HG03135 (cell line): ENCODE measurements at regions not wholly inside any gene's neighbourhood (a gene's known extent, or its start where the extent isn't known, plus 50 kb on each side); places are given as distances from the start of the nearest gene placed in this dataset.

Experiments used
- ATAC-seq: cut with Tn5 transposase; IDR thresholded peaks from one replicate; pipeline ENCODE4 v1.9.1; 2021; ENCODE audit warnings: mild to moderate bottlenecking, moderate library complexity; ENCODE audit not compliant: unreplicated experiment

DNA sequence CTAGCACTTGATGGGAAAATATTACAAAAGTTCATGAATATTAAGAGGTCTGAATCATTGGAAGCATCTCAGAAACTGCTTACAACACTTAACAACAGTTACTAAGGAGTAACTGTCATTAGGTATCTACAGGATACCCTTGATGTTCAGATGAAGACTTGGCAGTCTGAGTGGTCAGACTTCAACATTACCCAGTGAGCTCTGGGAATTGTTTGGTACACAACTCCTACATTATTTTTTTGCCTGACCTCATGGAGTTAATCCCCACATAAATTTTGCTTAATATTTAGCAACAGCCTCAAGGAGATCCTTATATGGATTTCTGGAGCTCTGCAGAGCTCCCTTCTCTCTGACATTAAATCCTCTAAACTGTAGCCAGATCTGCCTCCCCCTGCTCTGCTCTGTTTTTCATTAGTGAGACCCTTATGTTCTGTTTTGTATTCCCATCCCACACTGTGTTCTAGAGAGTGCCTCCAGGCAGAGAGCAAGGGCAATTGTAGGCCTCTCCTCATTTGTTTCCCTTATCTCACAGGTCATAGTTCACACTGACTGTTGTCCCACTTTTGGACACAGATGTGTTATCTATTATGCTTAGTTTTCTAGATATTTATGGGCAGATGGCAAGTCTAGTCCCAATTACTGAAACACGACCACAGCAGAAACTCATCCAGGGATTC is 368.8 kb downstream of the GASK1B start:
- ATAC-seq, result no peak

DNA sequence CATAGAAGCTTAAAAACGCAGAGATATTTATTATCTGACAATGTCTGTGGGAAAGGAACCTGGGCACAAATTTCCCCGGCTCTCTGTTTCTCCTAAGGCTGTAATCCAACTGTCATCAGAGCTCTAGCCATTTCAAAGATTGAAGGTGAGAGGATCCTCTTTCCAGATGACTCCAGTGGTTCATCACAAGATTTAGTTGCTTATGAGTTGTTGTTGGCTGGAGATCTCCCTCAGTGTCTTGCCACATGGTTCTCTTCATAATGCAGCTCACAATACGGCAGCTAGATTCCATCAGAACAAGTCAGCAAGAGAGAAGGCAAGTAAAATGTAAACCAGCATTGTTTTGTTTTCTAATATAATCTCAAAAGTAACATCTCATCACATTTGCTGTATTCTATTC is 369.4 kb downstream of the GASK1B start:
- no peak for ATAC-seq

DNA sequence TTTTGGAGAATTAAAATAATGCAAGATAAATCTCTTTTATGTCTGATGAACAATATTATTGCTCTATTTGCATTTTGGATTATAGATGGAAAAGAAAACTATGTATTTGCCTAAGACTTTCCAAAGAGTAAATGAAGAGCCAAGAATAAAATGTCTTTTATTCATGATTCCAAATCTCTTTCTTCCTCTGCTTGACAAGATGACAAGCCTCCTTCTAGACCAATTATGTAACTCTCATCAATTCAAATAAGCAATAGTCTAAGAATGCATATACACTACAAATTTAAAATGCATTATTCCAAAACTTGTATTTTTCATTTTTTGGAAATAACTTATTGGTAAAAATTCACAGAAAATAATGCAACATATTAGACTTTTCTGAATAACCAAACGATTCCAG is 377.3 kb downstream of the GASK1B start:
- ATAC-seq, result no peak

- ATAC-seq, result no peak
These were observed 380.1 kb downstream of the GASK1B start for GRCh38 chr4:157792716-157793115.

DNA sequence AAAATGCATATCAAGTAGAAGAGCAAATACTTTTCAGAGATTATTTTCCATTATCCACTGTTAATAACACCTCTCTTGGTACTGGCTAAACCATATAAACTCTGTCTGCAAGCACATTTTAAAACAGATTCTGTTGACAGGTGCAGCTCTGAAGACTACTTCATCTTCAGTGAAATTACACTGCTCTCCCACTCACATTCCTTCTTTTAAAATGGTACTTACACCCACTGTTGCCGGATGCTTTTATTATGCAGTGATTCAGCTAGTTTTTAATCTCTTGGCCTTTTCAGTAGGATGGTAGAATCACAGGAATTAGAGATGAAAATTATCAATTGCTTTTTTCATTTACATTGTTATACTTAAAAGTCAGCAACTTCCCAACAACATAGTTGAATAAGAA is 381.6 kb downstream of the GASK1B start:
- no peak for ATAC-seq

DNA sequence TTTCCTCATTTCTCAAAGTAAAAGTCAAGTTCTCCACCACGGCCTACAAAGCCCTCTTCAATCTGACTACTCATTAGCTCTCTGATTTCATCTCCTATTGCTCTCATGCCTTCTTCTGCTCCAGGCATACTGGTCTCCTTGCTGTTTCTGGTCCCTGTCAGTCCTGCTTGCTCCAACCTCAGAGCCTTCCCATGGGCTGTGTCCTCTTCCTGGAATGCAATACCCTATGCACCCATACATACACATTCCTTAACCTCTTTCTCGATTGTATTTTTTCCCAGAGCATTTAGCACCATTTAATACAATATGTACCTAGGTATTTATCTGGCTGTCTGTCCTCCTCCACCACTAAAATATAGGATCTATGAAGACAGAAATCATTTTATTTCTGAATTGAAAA is 385.2 kb downstream of the GASK1B start:
- ATAC-seq, result no peak

DNA sequence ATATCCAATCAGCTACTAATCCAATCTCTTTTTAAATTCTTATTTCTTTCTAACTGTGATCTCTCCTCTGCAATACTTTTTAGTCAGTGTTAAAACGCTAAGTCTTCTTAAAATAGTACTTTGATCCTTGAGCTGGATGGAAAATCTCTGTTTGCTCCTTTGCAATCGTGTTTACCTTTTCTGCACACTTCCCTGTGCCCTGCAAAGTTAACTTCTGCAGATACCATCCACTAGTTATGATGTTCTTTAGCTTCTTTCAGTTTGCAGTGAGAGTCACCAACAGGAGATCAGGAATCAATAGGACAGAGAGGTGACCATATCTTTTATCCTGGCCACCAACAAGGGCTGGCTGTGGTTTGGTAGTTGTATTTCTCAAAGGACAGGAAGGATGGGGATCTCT is 391.5 kb downstream of the GASK1B start:
- no peak for ATAC-seq

GRCh38 chr4:157779081-157779480 is 393.7 kb downstream of the GASK1B start:
- no peak for ATAC-seq

DNA sequence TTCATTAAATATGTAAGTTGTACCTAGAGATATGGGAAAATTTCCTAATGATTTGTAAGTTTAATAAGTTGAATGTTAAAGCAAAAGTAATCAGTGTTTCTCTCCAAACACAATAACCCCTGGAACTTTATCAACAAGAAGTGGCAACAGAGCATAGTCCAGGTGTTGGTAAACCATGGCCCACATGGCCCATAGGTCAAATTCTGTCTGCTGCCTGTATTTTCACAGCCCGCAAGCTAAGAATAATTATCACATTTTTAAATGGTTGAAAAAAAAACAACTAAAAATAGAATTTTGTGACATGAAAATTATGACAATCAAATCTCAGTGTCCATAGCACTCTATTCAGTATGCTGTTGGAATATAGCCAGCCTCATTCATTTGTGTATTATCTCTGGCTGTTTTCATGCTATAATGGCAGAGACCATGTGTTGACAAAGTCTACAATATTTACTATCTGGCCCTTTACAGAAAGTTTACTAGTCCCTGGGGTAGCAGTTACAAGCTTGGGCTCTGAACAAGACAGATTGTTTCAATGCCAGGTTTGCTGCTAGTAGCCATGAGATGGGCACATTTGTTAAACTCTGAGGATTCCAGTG is 395.8 kb downstream of the GASK1B start:
- no peak for ATAC-seq

GRCh38 chr4:157775971-157776370 is 396.9 kb downstream of the GASK1B start:
- ATAC-seq, result no peak

DNA sequence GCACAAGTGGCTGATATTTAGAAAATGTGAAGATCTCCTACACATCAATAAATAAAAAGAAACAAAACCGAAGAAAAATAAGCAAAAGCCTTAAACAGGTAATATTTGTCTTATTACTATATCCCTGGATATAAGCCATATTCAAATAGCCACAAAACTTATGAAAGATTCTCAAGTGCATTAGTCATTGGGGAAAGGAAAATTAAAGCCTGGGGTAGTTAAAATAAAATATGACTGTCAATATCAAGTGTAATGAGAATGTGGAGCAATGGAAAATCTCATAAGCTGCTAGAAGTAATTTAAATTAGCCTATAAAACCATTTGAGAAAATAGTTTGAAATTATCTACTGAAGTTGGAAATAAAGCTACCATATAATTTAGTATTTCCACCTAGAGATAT is 399.9 kb downstream of the GASK1B start:
- no peak for ATAC-seq

DNA sequence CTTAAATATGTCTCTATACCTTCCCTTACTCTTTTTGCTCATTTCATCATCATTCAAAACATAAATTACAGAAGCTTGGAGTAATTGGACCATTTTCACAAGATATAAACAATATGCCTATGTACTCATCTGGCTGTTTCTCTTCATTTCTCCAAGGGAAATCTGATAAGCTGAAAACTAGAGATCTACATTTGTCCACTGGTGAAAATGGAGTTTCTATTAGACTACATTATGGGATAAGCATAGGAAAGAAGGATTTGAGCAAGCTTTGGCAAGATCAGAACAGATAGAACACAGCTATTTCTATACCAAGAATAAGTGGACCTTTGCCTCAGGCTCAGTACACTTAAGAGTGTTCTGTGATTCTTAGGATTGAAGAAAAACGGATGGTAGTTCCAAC is 404.4 kb downstream of the GASK1B start:
- no peak for ATAC-seq

DNA sequence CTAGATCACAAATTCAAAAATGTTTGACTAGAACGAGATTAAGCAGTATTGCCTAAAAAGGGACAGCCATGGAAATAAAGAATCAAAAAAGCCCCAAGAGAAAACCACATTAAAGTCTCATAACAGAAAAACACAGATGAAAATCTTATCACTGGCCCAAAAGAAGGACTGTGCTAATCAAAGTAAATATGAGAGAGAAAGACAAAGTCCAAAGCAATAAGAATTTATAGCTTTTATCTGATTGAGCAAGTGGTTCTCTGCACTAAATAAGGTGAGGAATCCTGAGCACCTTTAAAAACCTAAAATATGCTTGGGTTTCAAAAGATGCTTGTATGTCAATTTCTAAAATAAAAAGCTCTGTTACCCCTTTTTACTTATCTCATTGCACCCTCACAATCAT is 409.3 kb downstream of the GASK1B start:
- ATAC-seq, result no peak

DNA sequence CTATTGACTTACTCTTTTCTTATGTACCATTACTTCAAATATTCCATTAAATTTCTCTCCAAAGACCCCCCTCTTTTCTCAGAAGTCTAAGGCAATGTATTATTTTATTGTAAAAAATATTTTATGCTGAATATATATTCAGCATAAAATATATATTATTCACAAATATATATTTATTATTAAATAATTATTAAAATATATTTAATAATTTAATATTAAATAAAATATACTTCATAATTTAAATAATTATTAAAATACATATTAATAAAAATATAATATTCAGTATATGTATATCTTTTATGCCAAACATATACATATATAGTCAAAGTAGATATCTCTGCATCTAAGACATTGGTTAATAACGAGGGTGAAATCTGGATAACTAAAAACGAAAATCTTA is 418.4 kb downstream of the GASK1B start:
- ATAC-seq, result no peak

- ATAC-seq, result no peak
These were observed 421.2 kb downstream of the GASK1B start for GRCh38 chr4:157751631-157752030.

DNA sequence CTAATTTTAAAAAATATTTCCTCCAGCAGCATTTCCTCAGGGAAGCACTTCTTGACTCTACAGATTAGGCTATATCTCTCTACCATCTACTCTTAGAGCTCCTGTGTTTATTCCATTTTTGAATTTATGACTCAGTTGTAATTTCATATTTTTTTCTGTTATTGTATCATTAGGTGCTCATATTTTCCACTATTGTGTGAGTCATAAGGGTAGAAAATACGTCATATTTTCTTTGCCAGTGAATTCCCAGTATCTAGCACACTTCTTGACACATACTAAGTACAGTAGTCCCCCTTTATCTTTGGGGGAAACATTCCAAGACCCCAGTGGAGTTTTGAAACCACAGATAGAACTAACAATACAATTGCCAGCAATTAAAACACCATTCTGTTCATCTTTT is 431.2 kb downstream of the GASK1B start:
- ATAC-seq, result no peak

- no peak for ATAC-seq
These were observed 433.6 kb downstream of the GASK1B start for GRCh38 chr4:157739242-157739641.

GRCh38 chr4:157728215-157728614 is 444.6 kb downstream of the GASK1B start:
- no peak for ATAC-seq

DNA sequence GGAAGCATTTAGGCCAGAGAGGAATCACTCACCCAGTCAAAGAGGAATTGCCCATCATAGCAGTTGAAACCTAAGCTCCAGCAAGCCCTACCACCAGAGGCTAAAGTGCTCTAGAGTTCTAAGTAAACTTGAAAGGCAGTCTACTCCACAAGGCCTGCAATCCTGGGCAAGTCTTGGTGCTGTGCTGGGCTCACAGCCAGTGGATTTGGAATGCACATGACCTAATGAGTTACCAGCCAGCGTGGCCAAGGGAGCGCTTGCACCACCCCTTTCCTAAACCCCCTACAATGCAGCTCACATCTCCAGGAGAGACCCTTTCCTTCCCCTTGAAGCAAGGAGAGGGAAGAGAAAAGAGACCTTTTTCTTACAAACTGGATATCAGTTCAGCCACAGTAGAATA is 445.7 kb downstream of the GASK1B start:
- ATAC-seq, result no peak

- no peak for ATAC-seq
These were observed 450.7 kb downstream of the GASK1B start for GRCh38 chr4:157722146-157722545.

GRCh38 chr4:157713342-157713741 is 459.5 kb downstream of the GASK1B start:
- no peak for ATAC-seq

DNA sequence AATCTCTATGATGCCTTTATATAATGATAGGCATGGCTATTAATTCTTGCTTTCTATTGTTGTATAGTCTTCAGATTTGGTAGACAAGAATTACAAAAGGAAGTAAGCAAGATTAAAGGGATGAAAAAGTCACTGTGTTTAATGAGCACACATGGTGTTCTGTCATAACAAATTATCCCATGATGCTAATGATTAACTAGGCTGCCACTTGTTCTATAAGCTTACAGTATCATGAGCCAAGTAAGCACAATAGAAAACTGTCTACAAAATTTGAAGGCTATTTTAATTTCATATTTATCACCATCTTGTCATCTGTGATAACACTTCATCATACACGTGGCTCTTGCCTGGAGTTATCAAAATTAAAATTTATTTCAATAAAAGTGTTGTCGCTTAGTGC is 466.7 kb downstream of the GASK1B start:
- no peak for ATAC-seq

GRCh38 chr4:157702831-157703230 is 470.0 kb downstream of the GASK1B start:
- no peak for ATAC-seq
